LHCN-M2 (cell line): ENCODE measurements at regions not wholly inside any gene's neighbourhood (a gene's known extent, or its start where the extent isn't known, plus 50 kb on each side); places are given as distances from the start of the nearest gene placed in this dataset.
A peak's percentile ranks its signal among the peaks of the same experiment; 100 is the strongest.

Experiments
- DNase-seq: peaks from one replicate; pipeline ENCODE4 v3.0.0-alpha.2; 2012; ENCODE audit warnings: low read depth

- DNase-seq, result peak; percentile 73
Measured at GRCh38 chr15:35657679-35658311, 111.8 kb upstream of the DPH6 start.

GRCh38 chr15:35663956-35664355 is 118.0 kb upstream of the DPH6 start:
- DNase-seq, result no peak

DNA sequence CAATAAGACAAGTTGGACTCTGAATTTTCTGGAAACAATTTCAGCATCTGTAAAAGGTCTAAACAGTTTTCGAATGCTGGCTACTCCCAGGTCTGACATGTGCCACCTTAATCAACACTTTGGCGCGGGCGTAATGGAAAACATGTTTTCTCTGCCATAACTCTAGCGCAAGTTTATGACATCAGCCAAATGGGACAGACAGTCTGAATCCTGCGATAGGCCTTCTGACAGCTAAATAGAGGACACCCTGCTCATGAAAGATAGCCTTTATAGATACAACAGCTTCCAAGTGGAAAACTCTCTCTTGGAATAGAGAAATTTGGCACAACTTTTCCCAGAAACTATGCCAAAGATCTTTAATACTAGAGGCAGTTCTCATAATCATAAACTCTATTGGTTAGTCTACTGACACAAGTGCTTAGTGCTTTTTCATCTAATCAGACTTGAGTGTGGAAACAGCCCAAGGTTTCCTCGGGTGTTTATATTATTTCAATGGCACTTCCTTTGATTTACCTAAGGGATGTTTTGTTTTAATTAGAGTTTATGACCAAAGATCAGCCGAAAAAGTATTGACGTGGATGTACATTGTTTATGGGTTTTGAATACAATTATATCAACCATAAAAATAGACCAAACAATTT is 120.1 kb upstream of the DPH6 start:
- no peak for DNase-seq

GRCh38 chr15:35667908-35668307 is 121.9 kb upstream of the DPH6 start:
- no peak for DNase-seq

DNA sequence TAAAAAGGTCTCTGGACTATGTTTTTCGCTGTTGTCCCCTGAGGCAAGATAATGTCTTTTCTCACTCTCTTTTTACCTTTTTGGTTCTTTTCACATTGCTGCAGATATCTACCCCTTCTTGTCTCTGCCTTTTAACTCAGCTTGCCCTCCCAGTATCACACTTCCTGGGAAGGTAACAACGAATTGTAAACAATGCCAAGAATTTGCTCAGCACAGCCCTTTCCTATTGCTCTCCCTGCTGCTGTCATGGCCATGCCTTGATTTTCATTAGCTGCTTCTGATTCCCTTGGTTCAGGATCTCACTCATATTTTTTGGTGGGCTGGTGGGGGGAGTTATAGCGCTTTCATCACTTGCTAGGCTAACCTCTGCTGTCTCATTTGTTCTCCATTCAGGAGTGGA is 123.1 kb upstream of the DPH6 start:
- DNase-seq, result no peak

GRCh38 chr15:35669432-35670045 is 123.6 kb upstream of the DPH6 start:
- no peak for DNase-seq

DNA sequence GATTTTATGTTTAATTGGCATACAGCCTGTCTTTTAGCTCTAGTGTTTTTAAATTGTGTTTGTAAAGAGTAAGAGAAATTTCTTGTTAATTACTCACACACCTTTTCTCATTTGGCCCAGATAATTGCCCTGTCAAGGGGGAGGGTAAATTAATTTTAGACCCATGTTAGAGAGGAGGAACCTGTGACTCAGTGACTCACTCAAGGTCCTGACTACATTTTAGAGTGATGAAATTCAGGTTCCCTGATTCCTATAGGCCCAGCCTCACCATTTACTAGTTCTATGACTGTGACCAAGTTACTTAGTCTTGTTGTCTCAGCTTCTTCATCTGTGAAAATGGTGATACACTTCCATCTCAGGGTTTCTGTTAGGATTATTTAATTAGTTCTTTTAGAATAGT is 125.2 kb upstream of the DPH6 start:
- DNase-seq, result no peak

DNA sequence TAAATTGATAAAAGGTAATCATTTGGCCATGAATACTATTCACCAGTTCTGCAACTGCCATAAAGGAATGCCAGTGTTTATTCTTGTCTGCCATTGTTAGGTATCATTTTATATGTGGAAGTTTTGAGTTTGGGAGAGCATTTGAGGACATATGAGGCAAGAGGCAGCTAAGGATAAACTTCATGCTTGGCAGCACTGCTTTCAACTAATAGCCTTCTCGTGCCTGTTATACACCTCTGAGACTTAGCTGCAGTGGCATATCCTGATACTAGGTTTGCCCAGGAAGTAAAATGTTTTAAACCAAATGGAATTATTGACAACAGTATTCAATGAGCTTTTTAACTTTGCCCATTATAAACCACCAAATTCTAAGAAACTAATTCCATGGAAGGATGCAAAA is 126.0 kb upstream of the DPH6 start:
- DNase-seq, result no peak

GRCh38 chr15:35673093-35673684 is 127.2 kb upstream of the DPH6 start:
- DNase-seq, result no peak

DNA sequence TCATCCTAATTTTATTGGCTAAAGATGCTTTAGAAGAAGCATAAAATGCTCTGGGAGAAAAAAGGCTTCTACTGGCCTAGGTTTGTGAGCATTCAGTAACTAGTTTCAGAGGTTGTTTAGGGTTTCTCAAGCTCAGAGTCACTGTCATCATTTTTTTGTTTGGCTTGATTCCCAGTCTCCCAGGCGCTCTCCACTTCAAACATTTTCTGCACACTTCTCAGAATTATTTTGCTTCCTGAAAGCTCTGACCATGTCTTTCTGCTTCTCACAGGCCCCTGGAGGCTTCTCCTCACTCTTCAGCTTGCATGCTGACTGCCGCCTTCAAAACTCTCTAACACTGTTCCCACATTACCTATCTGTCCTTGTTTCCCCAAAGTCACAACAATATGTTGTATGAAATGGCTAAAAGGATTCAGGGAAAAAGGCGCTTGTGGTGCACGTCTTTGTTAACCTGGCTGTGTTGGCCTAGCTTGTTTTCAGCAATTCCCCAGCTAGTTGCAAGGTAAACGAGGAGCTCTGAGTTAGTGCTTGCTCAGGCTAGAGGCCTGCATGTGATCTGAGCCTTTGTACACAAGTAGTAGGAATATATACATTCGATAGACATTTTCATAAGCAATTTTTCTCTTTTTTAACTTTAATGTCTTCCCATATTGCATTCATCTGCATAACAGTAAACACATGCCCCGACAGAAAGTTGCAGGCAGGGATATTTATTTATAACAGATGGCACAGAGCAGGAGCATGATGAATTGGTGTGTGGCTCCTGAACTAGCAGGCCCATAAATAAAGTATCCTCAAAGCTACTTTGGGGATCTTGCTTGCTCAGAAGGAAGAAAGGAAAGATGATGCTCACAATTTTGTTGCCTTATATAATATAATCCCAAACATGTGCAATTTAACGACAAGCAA is 129.2 kb upstream of the DPH6 start:
- peak; percentile 42 for DNase-seq

GRCh38 chr15:35678774-35679173 is 132.8 kb upstream of the DPH6 start:
- no peak for DNase-seq

- no peak for DNase-seq
Measured at GRCh38 chr15:35679186-35679585, 133.2 kb upstream of the DPH6 start.

DNA sequence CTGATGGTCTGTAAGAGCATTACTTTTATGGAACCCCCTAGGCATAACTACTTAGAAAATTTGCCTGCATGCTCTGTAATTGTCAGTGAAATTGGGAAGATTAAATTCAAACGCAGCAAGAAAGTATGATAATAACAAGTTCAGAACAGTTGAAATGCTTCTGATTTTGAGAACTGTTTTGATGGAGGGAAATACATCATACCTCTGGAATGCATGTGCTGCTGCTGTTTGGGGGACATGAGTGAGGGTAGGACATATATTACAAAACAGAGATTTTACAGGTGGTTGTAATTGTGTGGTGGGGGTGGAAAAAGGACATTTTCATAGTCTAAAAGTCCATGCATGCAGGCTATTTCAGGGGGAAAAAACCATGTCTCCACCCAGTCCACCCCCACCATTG is 135.0 kb upstream of the DPH6 start:
- DNase-seq, result no peak

- DNase-seq, result no peak
Measured at GRCh38 chr15:35686347-35686746, 140.4 kb upstream of the DPH6 start.

GRCh38 chr15:35689266-35689665 is 143.3 kb upstream of the DPH6 start:
- DNase-seq, result no peak

GRCh38 chr15:35690089-35690488 is 144.1 kb upstream of the DPH6 start:
- DNase-seq, result no peak

DNA sequence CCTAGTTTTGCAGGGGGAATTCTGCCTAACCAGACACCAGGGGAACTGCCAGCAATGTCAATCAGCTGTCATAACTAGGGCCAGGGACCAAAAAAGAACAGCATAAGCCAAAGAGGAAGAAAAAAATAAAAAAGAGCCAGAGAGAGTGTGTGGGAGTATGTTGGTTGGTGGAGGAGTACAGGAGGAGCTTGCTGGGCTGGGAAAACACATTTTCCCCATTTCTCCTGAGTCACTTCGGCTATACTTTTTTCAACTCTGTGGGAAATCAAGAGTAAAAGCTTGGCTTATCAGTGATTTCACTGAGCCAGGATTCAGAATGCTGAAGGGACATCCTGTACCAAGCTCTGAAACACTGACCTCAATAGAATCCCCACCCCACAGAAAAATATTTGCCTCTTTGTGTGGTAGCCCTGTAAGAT is 144.7 kb upstream of the DPH6 start:
- DNase-seq, result peak; percentile 90

DNA sequence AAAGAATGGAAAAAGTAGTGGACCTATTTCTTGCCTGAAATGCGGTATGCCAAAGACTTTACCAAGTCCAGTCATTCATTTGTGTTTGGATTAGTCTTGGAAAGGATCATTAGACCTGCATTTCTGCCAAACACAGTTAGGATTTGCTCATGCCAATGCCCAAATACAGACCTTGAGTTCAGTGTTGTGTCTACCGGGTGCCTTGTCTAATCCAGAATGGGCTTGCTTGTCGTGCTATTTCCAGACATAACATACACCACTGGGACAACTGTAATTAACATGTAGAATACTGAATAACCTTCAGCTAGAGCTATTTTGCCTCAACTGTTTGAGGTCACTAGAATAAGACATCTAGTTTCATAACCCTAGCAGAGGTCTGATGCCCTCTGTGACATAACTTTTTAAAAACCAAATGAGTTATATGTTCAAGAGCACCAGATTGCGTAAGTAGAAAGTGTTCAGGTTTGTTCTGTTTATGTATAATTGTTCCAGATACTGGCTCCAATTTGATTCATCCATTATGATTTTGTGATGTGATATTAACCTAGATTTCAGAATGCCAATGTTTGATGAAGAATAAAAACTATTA is 145.3 kb upstream of the DPH6 start:
- no peak for DNase-seq

DNA sequence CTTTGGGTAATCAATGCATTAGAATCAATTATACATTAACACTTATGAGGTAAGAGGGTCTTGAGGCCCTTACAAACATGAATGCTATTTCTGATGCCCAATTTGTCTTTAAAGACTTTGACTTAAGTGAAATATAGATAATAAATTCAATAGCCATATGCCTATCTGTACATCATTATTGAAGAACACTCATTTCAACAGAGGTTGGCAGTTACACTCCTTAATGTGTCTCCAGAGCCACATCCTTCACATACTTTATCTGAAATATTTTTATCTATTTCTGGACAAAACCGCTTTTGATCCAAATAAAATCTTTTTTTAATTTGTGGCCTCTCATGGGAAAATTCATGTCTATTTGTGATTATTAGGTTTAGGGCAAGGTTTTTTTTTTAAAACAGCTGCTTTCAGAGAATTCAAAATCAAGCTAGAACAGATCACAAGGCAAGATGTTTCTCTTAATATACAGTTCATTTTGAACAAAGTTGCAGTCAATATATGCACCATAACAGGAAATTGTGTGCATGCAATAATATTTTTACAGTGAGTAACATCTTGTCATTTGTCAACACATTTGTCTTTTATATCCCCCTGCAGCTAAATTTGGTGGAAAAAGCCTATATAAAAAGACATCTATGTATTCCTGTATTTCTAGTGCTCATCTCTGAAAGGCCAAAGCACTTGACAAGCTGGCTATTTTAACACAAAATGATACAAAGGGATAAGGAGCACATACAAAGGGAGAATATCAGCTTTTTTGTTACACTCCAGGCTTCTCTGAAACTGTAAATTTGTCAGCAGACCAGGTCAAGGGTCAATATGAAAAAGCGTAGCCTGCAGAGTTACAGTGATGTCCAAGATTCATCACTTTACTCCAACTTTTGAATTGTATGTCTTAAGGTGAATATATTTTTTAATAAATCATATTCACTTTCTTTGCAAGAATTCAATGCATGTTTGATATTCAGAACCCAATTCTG is 146.2 kb upstream of the DPH6 start:
- DNase-seq, result peak; percentile 65

- no peak for DNase-seq
Measured at GRCh38 chr15:35693286-35693685, 147.3 kb upstream of the DPH6 start.
